ENCODE measurements at regions not wholly inside any gene's neighbourhood (a gene's known extent, or its start where the extent isn't known, plus 50 kb on each side); places are given as distances from the start of the nearest gene placed in this dataset.

DNA sequence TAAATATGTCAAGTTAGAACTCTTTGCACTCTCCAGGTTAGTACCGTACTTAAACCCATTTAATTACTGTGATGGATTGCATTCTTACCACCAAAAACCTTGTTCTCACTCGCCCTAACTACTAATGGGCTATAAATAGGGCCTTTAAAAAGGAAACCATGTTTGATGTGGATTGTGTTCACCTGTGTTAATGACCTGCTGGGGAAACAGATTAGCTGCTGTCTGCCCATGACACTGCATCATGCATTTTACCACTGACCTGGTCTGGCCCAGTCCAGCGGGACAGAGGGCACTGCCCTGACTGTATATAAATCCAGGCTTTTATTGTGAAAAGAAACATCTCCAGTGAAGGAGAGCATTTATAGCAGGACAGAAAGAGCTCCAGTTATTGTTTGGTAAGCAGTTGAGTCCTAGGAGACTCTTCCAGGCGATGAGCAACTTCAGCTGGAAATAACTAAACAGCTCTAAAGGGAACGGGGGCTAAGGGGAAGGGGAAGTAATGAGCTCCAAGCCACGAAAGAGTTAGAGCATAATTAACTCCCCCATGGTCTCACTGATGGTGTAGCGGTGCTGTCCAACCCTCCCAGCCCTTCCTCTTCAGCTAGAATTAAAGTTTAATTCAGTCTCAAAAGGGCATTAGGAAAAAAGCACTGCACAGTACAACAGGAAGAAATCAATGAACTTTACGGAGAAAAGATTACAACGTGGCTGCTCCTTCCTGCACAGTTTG lies 303.1 kb downstream of the ENC1 start:
- no peaks in the 10 kb centered on the region for H3K9me3 ChIP-seq (replicated peaks; ENCODE audit: insufficient read depth, low read length)
- no peaks in the 10 kb centered on the region for H4K20me1 ChIP-seq (ENCODE audit: insufficient read depth, low read length)
- no peak overlapping the region for H3K4me2 ChIP-seq (ENCODE audit: low read depth, low read length)
- no peak for DNase-seq
- H3F3A ChIP-seq (ENCODE audit: insufficient read depth, low read length) = no peaks in the 10 kb centered on the region
- no peaks in the 10 kb centered on the region for H3K4me1 ChIP-seq (ENCODE audit: low read length)
- H2AFZ ChIP-seq (ENCODE audit: low read length) = no peak overlapping the region
- no peaks in the 10 kb centered on the region for H3K79me2 ChIP-seq (ENCODE audit: low read length)
- no peaks in the 10 kb centered on the region for H3K9me2 ChIP-seq (replicated peaks; ENCODE audit: insufficient read depth, low read length)
- TF ChIP-seq, protein P1, sequence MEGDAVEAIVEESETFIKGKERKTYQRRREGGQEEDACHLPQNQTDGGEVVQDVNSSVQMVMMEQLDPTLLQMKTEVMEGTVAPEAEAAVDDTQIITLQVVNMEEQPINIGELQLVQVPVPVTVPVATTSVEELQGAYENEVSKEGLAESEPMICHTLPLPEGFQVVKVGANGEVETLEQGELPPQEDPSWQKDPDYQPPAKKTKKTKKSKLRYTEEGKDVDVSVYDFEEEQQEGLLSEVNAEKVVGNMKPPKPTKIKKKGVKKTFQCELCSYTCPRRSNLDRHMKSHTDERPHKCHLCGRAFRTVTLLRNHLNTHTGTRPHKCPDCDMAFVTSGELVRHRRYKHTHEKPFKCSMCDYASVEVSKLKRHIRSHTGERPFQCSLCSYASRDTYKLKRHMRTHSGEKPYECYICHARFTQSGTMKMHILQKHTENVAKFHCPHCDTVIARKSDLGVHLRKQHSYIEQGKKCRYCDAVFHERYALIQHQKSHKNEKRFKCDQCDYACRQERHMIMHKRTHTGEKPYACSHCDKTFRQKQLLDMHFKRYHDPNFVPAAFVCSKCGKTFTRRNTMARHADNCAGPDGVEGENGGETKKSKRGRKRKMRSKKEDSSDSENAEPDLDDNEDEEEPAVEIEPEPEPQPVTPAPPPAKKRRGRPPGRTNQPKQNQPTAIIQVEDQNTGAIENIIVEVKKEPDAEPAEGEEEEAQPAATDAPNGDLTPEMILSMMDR (IDR thresholded peaks at IDR 0.05; ENCODE audit: low read length) = no peak
- TF ChIP-seq EZH2 (optimal IDR thresholded peaks at IDR 0.05; ENCODE audit: low read depth, low read length) (no peak), EZH2phosphoT487 (IDR thresholded peaks at IDR 0.05; ENCODE audit: low read length) (no peak)
- H3K4me3 ChIP-seq (ENCODE audit: low read length) = no peak overlapping the region
- H3K27ac ChIP-seq (ENCODE audit: low read length) = no peak overlapping the region
- no peak overlapping the region for H3K9ac ChIP-seq (ENCODE audit: low read length)
- no peaks in the 10 kb centered on the region for H3K27me3 ChIP-seq (replicated peaks; ENCODE audit: insufficient read depth, low read length)
- H3K36me3 ChIP-seq (replicated peaks; ENCODE audit: insufficient read depth, low read length) = no peaks in the 10 kb centered on the region

DNA sequence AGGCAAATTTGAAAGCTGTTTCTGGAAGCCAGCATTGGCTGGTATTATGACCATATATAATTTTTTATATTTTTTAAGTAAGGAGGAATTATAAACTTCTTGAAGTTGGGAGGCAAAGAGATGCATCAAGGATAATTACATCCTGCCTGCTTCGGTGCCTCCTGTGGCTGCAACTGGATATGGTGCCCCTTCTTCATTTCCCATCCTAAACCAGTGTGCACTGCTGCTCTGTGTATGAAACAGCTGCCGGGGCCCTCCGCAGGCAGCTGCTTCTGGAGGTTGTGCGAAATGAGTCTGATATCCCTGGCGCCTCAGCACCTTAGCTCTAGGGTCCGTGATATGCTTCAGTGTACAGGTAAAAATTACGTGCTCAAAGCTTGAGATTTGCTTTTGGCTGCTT lies 304.2 kb downstream of the ENC1 start:
- H3K27me3 ChIP-seq (replicated peaks; ENCODE audit: insufficient read depth, low read length) = no peaks in the 10 kb centered on the region
- no peaks in the 10 kb centered on the region for H3K4me1 ChIP-seq (ENCODE audit: low read length)
- no peak overlapping the region for H3K27ac ChIP-seq (ENCODE audit: low read length)
- H3F3A ChIP-seq (ENCODE audit: insufficient read depth, low read length) = no peaks in the 10 kb centered on the region
- no peaks in the 10 kb centered on the region for H3K79me2 ChIP-seq (ENCODE audit: low read length)
- no peak overlapping the region for H2AFZ ChIP-seq (ENCODE audit: low read length)
- H3K9me3 ChIP-seq (replicated peaks; ENCODE audit: insufficient read depth, low read length) = no peaks in the 10 kb centered on the region
- H3K9ac ChIP-seq (ENCODE audit: low read length) = no peak overlapping the region
- no peaks in the 10 kb centered on the region for H4K20me1 ChIP-seq (ENCODE audit: insufficient read depth, low read length)
- H3K4me3 ChIP-seq (ENCODE audit: low read length) = no peak overlapping the region
- TF ChIP-seq, protein P1 (IDR thresholded peaks at IDR 0.05; ENCODE audit: low read length) = no peak
- TF ChIP-seq EZH2 (optimal IDR thresholded peaks at IDR 0.05; ENCODE audit: low read depth, low read length) (no peak), EZH2phosphoT487 (IDR thresholded peaks at IDR 0.05; ENCODE audit: low read length) (no peak)
- DNase-seq = no peak
- no peaks in the 10 kb centered on the region for H3K9me2 ChIP-seq (replicated peaks; ENCODE audit: insufficient read depth, low read length)
- no peaks in the 10 kb centered on the region for H3K36me3 ChIP-seq (replicated peaks; ENCODE audit: insufficient read depth, low read length)
- H3K4me2 ChIP-seq (ENCODE audit: low read depth, low read length) = no peak overlapping the region

DNA sequence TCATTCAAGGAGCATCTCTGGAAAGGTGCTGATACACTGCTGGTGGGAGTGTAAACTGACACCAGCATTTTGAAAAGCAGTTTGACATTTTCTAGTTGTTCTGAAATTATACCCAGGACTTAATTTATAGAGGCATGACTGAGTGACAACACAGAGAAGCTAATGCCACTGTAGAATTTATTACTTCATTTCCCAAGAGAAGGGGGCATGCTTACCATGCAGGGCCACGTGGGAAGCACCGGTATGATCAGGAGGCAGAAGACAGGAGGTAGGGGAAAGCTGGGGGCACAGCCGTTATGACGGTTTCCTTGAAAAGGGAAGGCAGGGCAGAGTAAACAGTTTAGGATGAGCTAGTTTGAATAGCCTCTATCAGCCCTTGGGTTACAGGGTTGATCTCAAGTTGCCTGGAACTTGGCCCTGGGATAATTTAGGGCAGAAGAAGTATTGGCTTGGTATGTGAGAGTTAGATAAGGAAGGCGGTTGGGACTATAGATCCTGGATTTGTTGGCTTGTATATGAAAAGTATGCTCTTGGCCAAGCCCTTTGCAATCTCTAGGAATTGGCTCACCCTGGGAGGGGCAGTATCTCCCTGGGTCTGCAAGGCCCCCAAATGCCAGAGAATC lies 305.7 kb downstream of the ENC1 start:
- H3K79me2 ChIP-seq (ENCODE audit: low read length) = no peaks in the 10 kb centered on the region
- no peak overlapping the region for H3K9ac ChIP-seq (ENCODE audit: low read length)
- no peaks in the 10 kb centered on the region for H3K9me3 ChIP-seq (replicated peaks; ENCODE audit: insufficient read depth, low read length)
- no peak overlapping the region for H3K27ac ChIP-seq (ENCODE audit: low read length)
- no peaks in the 10 kb centered on the region for H3K4me1 ChIP-seq (ENCODE audit: low read length)
- H3F3A ChIP-seq (ENCODE audit: insufficient read depth, low read length) = no peaks in the 10 kb centered on the region
- DNase-seq = no peak
- no peak overlapping the region for H3K4me2 ChIP-seq (ENCODE audit: low read depth, low read length)
- H3K36me3 ChIP-seq (replicated peaks; ENCODE audit: insufficient read depth, low read length) = no peaks in the 10 kb centered on the region
- no peaks in the 10 kb centered on the region for H3K27me3 ChIP-seq (replicated peaks; ENCODE audit: insufficient read depth, low read length)
- H2AFZ ChIP-seq (ENCODE audit: low read length) = no peak overlapping the region
- no peaks in the 10 kb centered on the region for H4K20me1 ChIP-seq (ENCODE audit: insufficient read depth, low read length)
- H3K9me2 ChIP-seq (replicated peaks; ENCODE audit: insufficient read depth, low read length) = no peaks in the 10 kb centered on the region
- TF ChIP-seq EZH2 (optimal IDR thresholded peaks at IDR 0.05; ENCODE audit: low read depth, low read length) (no peak), EZH2phosphoT487 (IDR thresholded peaks at IDR 0.05; ENCODE audit: low read length) (no peak)
- TF ChIP-seq, protein P1 (IDR thresholded peaks at IDR 0.05; ENCODE audit: low read length) = no peak
- no peak overlapping the region for H3K4me3 ChIP-seq (ENCODE audit: low read length)
